GM13976 (cell line): ENCODE measurements at regions not wholly inside any gene's neighbourhood (a gene's known extent, or its start where the extent isn't known, plus 50 kb on each side); places are given as distances from the start of the nearest gene placed in this dataset.

Experiments used
- DNase-seq: peaks from one replicate; pipeline ENCODE4 v3.0.0; 2012; ENCODE audit warnings: low spot score
- CTCF ChIP-seq: IDR thresholded peaks from 2 replicates; pipeline ENCODE4 v1.5.1; 2012; ENCODE audit warnings: borderline replicate concordance, mild to moderate bottlenecking; ENCODE audit not compliant: insufficient read depth; ENCODE audit errors: extremely low read depth, missing control alignments, control extremely low read depth
- in situ Hi-C: fragments of 300-500 bp; cut with MboI; formaldehyde crosslinking; loops from one replicate; pipeline ENCODE4 v1.12.0; 2022; ENCODE audit warnings: low sequenced_read_pairs, mixed read lengths, inconsistent platforms; ENCODE audit not compliant: unreplicated experiment

GRCh38 chr6:78597966-78598365, 269.4 kb upstream of the IRAK1BP1 start:
- no peak for TF ChIP-seq CTCF
- no peak for DNase-seq
- in situ Hi-C loops = no loop called here

GRCh38 chr6:78598966-78599365, 268.4 kb upstream of the IRAK1BP1 start:
- DNase-seq = no peak
- in situ Hi-C loops = no loop called here
- TF ChIP-seq CTCF = no peak

GRCh38 chr6:78599526-78599925, 267.8 kb upstream of the IRAK1BP1 start:
- in situ Hi-C loops = no loop called here
- TF ChIP-seq CTCF = no peak
- DNase-seq = no peak

- no peak for TF ChIP-seq CTCF
- no peak for DNase-seq
- in situ Hi-C loops = no loop called here
Measured at GRCh38 chr6:78605909-78606446, 261.4 kb upstream of the IRAK1BP1 start.

- no peak for TF ChIP-seq CTCF
- DNase-seq = no peak
- in situ Hi-C loops = no loop called here
Measured at GRCh38 chr6:78607189-78607588, 260.2 kb upstream of the IRAK1BP1 start.

GRCh38 chr6:78611102-78611620, 256.2 kb upstream of the IRAK1BP1 start:
- TF ChIP-seq CTCF = no peak
- DNase-seq = no peak
- in situ Hi-C loops = no loop called here
